CD4-positive, alpha-beta T cell (primary cell): ENCODE measurements at regions not wholly inside any gene's neighbourhood (a gene's known extent, or its start where the extent isn't known, plus 50 kb on each side); places are given as distances from the start of the nearest gene placed in this dataset.

Experiments
- ATAC-seq: fragments of 200-7000 bp; cut with Tn5 transposase; one replicate; pipeline ENCODE4 v1.10.0; 2022; ENCODE audit warnings: mild to moderate bottlenecking; ENCODE audit not compliant: poor library complexity
- CTCF ChIA-PET: fragments of 350-600 bp; sonication (Branson Sonifier 250); formaldehyde crosslinking; loops from one replicate; lab custom pipeline; 2021; ENCODE audit warnings: antibody characterized with exemption, inconsistent platforms; lab: Charles Lee
- POLR2A ChIA-PET: fragments of 350-600 bp; sonication (Branson Sonifier 250); formaldehyde crosslinking; loops from one replicate; lab custom pipeline; 2021; ENCODE audit warnings: antibody characterized with exemption, inconsistent platforms; lab: Charles Lee
- DNase-seq, 14 experiments: peaks; one replicate each; pipeline ENCODE4 v3.0.0-alpha.2; 2013 to 2020; ENCODE audit warnings: mixed read lengths in 2 of 14
- H3K27ac ChIP-seq, 2 donors: one replicate each; pipeline versions ENCODE4 v1.5.1 to v1.7.0; 2013; ENCODE audit warnings: low read length in 2 of 2, low read depth in 1 of 2, mild to moderate bottlenecking in 1 of 2
- H3K27me3 ChIP-seq, 2 experiments: 1 replicate in 1 of 2; 2 replicates in 1 of 2; pipeline versions ENCODE4 v1.6.1 to v1.7.0; 2013; ENCODE audit warnings: low read length in 2 of 2, control low read depth in 1 of 2, mild to moderate bottlenecking in 1 of 2, moderate library complexity in 1 of 2; ENCODE audit not compliant: insufficient read depth in 2 of 2, control insufficient read depth in 1 of 2
- H3K36me3 ChIP-seq: one replicate; pipeline ENCODE4 v1.6.1; 2013; ENCODE audit warnings: low read length, control low read depth; ENCODE audit not compliant: insufficient read depth
- H3K4me1 ChIP-seq: one replicate; pipeline ENCODE4 v1.6.1; 2013; ENCODE audit warnings: low read length, control low read depth; ENCODE audit not compliant: insufficient read depth
- H3K4me3 ChIP-seq: one replicate; pipeline ENCODE4 v1.5.1; 2013; ENCODE audit warnings: mild to moderate bottlenecking, low read length, moderate library complexity
- H3K9me3 ChIP-seq, 2 experiments: 1 replicate in 1 of 2; 2 replicates in 1 of 2; pipeline versions ENCODE4 v1.6.1 to v1.7.0; 2013; ENCODE audit warnings: low read length in 2 of 2, mild to moderate bottlenecking in 2 of 2, control low read depth in 1 of 2, moderate library complexity in 1 of 2; ENCODE audit not compliant: control insufficient read depth in 1 of 2, insufficient read depth in 1 of 2
- H3K27ac Mint-ChIP-seq: one replicate; pipeline ENCODE4 v1.8.0; 2020; ENCODE audit warnings: mixed read lengths
- H3K27me3 Mint-ChIP-seq: one replicate; pipeline ENCODE4 v1.8.0; 2021; ENCODE audit warnings: mixed read lengths
- H3K36me3 Mint-ChIP-seq: one replicate; pipeline ENCODE4 v1.8.0; 2021; ENCODE audit warnings: low read depth, mixed read lengths
- H3K4me1 Mint-ChIP-seq: one replicate; pipeline ENCODE4 v1.8.0; 2021; ENCODE audit warnings: low read depth, mixed read lengths
- H3K4me3 Mint-ChIP-seq: one replicate; pipeline ENCODE4 v1.8.0; 2020; ENCODE audit warnings: mild to moderate bottlenecking, mixed read lengths
- H3K9me3 Mint-ChIP-seq: one replicate; pipeline ENCODE4 v1.8.0; 2020; ENCODE audit warnings: mixed read lengths
- CTCF ChIP-seq: fragments of 200-600 bp; IDR thresholded peaks from one replicate; pipeline ENCODE4 v1.8.0; 2022; ENCODE audit warnings: antibody characterized with exemption, mild to moderate bottlenecking
- intact Hi-C, 2 experiments: fragments of 100-400 bp; cut with DNase I in 1 of 2; cut with micrococcal nuclease in 1 of 2; formaldehyde crosslinking; loops; one replicate each; pipeline versions ENCODE4 v1.15.1 to v1.9.0; 2023 to 2025; cut with DNase I, micrococcal nuclease

GRCh38 chr4:53716471-53717063 is 125.3 kb upstream of the LNX1 start:
- no peaks in the 10 kb centered on the region for H3K9me3 Mint-ChIP-seq

GRCh38 chr4:53716011-53716410 is 124.7 kb upstream of the LNX1 start:
- H3K4me3 Mint-ChIP-seq, result no peak overlapping the region
- no peak overlapping the region for H3K27ac Mint-ChIP-seq
- peaks cover 4% of the 10 kb centered on the region in 2 experiments for H3K27me3 ChIP-seq
- no peaks in the 10 kb centered on the region for H3K4me1 Mint-ChIP-seq
- intact Hi-C loops, result no loop called here
- no peak overlapping the region for H3K4me3 ChIP-seq
- TF ChIP-seq CTCF, result no peak
- H3K27ac ChIP-seq, result no peak overlapping the region
- no peaks in the 10 kb centered on the region for H3K36me3 ChIP-seq
- ATAC-seq (no peak), DNase-seq (no peak)
- no peaks in the 10 kb centered on the region for H3K9me3 Mint-ChIP-seq
- CTCF ChIA-PET, result interaction anchor here (0.7 kb wide), 1 partner anchor 64 kb away, joined by 3 read pairs; no protein-coding TSS in a partner anchor
- no peaks in the 10 kb centered on the region for H3K4me1 ChIP-seq
- POLR2A ChIA-PET, result no interaction called here
- no peaks in the 10 kb centered on the region for H3K36me3 Mint-ChIP-seq
- H3K9me3 ChIP-seq, result no peaks in the 10 kb centered on the region
- H3K27me3 Mint-ChIP-seq, result peaks cover 38% of the 10 kb centered on the region

More at GRCh38 chr4:53716471-53717063, 125.3 kb upstream of the LNX1 start:
- no peaks in the 10 kb centered on the region for H3K36me3 ChIP-seq
- H3K4me3 ChIP-seq, result no peak overlapping the region
- no peaks in the 10 kb centered on the region for H3K4me1 ChIP-seq
- H3K27me3 ChIP-seq, result peaks cover 4% of the 10 kb centered on the region in 2 experiments
- ATAC-seq, result no peak
- ChIA-PET CTCF (interaction anchor here (0.7 kb wide), 1 partner anchor 63 kb away, joined by 3 read pairs; no protein-coding TSS in a partner anchor), POLR2A (no interaction called here)
- H3K27ac Mint-ChIP-seq, result no peak overlapping the region
- peaks cover 44% of the 10 kb centered on the region for H3K27me3 Mint-ChIP-seq
- TF ChIP-seq CTCF, result no peak
- no peaks in the 10 kb centered on the region for H3K4me1 Mint-ChIP-seq
- H3K9me3 ChIP-seq, result no peaks in the 10 kb centered on the region
- intact Hi-C loops, result no loop called here
- H3K4me3 Mint-ChIP-seq, result no peak overlapping the region
- DNase-seq, result no peak
- no peak overlapping the region for H3K27ac ChIP-seq
- H3K36me3 Mint-ChIP-seq, result no peaks in the 10 kb centered on the region

DNA sequence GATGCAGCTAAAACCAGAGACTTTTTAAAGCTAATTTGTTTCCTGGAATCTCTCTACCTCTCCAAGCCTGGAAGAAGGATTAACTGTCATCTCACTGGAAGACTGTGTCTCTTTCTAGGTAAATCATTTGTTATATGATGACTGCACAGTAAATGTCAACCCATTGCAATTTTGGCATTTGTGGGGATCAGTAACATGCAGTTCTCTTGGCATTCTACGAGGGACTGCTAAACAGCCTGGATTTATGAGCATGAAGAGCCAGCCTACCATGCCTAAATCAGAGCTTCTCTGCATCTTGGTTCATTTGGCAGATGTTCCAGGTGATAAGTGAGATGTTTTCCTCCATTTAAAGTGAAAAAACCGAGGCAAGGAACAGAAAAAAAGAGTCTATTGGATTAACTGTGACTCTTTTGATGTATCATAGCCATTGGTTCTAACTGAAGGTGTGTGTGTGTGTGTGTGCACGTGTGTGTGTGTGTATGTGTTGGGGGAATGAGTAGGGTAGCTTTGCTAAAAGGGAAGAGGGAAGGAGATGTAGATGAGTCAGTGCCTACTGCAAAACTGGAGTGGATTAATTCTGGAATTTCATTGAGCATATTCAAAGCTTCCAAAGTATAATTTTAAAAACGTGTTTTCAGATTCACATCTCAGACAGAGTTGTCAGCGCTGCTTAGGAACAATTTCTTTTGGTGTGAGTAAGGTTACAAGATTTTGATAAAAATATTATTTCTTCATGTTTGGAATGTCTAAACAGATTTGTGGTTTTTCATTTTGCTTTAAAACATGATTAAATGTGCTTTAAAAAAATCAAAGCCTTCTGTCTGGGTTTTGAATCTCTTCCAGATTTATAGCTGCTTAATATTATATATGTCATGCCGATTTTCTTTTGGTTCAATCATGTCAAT is 123.2 kb upstream of the LNX1 start:
- DNase-seq, result no peak
- no peaks in the 10 kb centered on the region for H3K9me3 Mint-ChIP-seq
- intact Hi-C loops, result no loop called here
- no peaks in the 10 kb centered on the region for H3K4me1 Mint-ChIP-seq
- Histone ChIP-seq H3K27me3 (peaks cover 4% of the 10 kb centered on the region in 2 experiments), H3K9me3 (no peaks in the 10 kb centered on the region), H3K4me3 (no peak overlapping the region), H3K27ac (no peak overlapping the region), H3K36me3 (no peaks in the 10 kb centered on the region), H3K4me1 (no peaks in the 10 kb centered on the region)
- ATAC-seq, result no peak
- TF ChIP-seq CTCF, result no peak
- peaks cover 24% of the 10 kb centered on the region for H3K27me3 Mint-ChIP-seq
- H3K36me3 Mint-ChIP-seq, result no peaks in the 10 kb centered on the region
- H3K27ac Mint-ChIP-seq, result no peak overlapping the region
- POLR2A ChIA-PET, result no interaction called here
- no peak overlapping the region for H3K4me3 Mint-ChIP-seq
- CTCF ChIA-PET, result no interaction called here
